Islet precursor cell (in vitro differentiated cells): ENCODE measurements at regions not wholly inside any gene's neighbourhood (a gene's known extent, or its start where the extent isn't known, plus 50 kb on each side); places are given as distances from the start of the nearest gene placed in this dataset.
"Not testable (repeated sequence)": the region's sequence is repeated elsewhere in the genome, so short reads cannot be mapped to it uniquely, and the experiment has no call there.

Experiments used
- DNase-seq: peaks from one replicate; pipeline ENCODE4 v3.0.0-alpha.2; 2018

- DNase-seq: not testable (repeated sequence)
Observed at GRCh38 chr12:54105809-54106208, 52.2 kb downstream of the HOXC4 start.

GRCh38 chr12:54106252-54106651 is 52.6 kb downstream of the HOXC4 start:
- DNase-seq: not testable (repeated sequence)

- DNase-seq: not testable (repeated sequence)
Observed at GRCh38 chr12:54106803-54107579, 53.4 kb downstream of the HOXC4 start.

- DNase-seq: not testable (repeated sequence)
Observed at GRCh38 chr12:54112336-54112735, 58.7 kb downstream of the HOXC4 start.

GRCh38 chr12:54116055-54116454 is 62.4 kb downstream of the HOXC4 start:
- DNase-seq: peak; percentile 64

- peak; percentile 86 for DNase-seq
Observed at GRCh38 chr12:54117392-54117791, 63.8 kb downstream of the HOXC4 start.

- not testable (repeated sequence) for DNase-seq
Observed at GRCh38 chr12:54119082-54119481, 65.4 kb downstream of the HOXC4 start.

- DNase-seq: peak; percentile 12
Observed at GRCh38 chr12:54123981-54124380, 64.8 kb downstream of the SMUG1 start.

GRCh38 chr12:54125708-54126028 is 63.1 kb downstream of the SMUG1 start:
- not testable (repeated sequence) for DNase-seq

- peak; percentile 64 for DNase-seq
Observed at GRCh38 chr12:54126029-54126695, 62.6 kb downstream of the SMUG1 start.

GRCh38 chr12:54126696-54127537 is 61.9 kb downstream of the SMUG1 start:
- DNase-seq: peak; percentile 70

GRCh38 chr12:54127538-54128259 is 61.1 kb downstream of the SMUG1 start:
- no peak for DNase-seq

GRCh38 chr12:54128416-54128815 is 60.4 kb downstream of the SMUG1 start:
- peak; percentile 58 for DNase-seq

GRCh38 chr12:54129028-54129903 is 59.5 kb downstream of the SMUG1 start:
- DNase-seq: peak; percentile 54
